K562 (cell line): ENCODE measurements at regions not wholly inside any gene's neighbourhood (a gene's known extent, or its start where the extent isn't known, plus 50 kb on each side); places are given as distances from the start of the nearest gene placed in this dataset.
A peak's percentile ranks its signal among the peaks of the same experiment; 100 is the strongest.

Experiments used
- HIVEP1 ChIP-seq: fragments of 250-450 bp; sonication (Bioruptor Pico); IDR thresholded peaks from 2 replicates; pipeline ENCODE4 v1.4.0; 2020; ENCODE audit warnings: mild to moderate bottlenecking
- HMBOX1 ChIP-seq: sonication (generic); IDR thresholded peaks from 2 replicates; pipeline ENCODE4 v1.6.1; 2016
- KLF1 ChIP-seq: fragments of 450-650 bp; IDR thresholded peaks from 2 replicates; pipeline ENCODE4 v1.6.1; 2016; ENCODE audit warnings: missing genetic modification characterization, missing compliant biosample characterization
- KLF16 ChIP-seq: IDR thresholded peaks from 2 replicates; pipeline ENCODE4 v1.6.1; 2016; ENCODE audit warnings: antibody characterized with exemption
- MYNN ChIP-seq, 2 experiments: sonication (generic); formaldehyde crosslinking in 1 of 2; IDR thresholded peaks; 2 replicates each; pipeline versions ENCODE4 v1.5.0 to v1.6.1; 2016 to 2020; ENCODE audit warnings: antibody characterized with exemption in 1 of 2, missing genetic modification reagents in 1 of 2
- NELFE ChIP-seq: IDR thresholded peaks from 2 replicates; pipeline ENCODE4 v1.6.1; 2011; ENCODE audit warnings: mild to moderate bottlenecking; ENCODE audit not compliant: insufficient read depth, insufficient read length
- VEZF1 ChIP-seq: fragments of 200-800 bp; sonication (Bioruptor generic); IDR thresholded peaks from 2 replicates; pipeline ENCODE4 v1.6.1; 2017; ENCODE audit warnings: missing genetic modification characterization, missing compliant biosample characterization
- ZBTB40 ChIP-seq, 2 experiments: fragments of 450-650 bp in 1 of 2; sonication (generic) in 1 of 2; formaldehyde crosslinking in 1 of 2; IDR thresholded peaks; 2 replicates each; pipeline versions ENCODE4 v1.7.1 to v1.9.0; 2016 to 2022; ENCODE audit warnings: inconsistent platforms in 1 of 2, mild to moderate bottlenecking in 1 of 2, missing genetic modification reagents in 1 of 2
- ZKSCAN1 ChIP-seq: fragments of 150-350 bp; IDR thresholded peaks from 2 replicates; pipeline ENCODE4 v1.6.1; 2016; ENCODE audit warnings: low read depth, low read length
- ZNF212 ChIP-seq: fragments of 450-650 bp; formaldehyde crosslinking; IDR thresholded peaks from 2 replicates; pipeline ENCODE4 v1.4.0; 2020; ENCODE audit warnings: mild to moderate bottlenecking
- ZNF354B ChIP-seq: fragments of 250-450 bp; sonication (Bioruptor Pico); IDR thresholded peaks from 2 replicates; pipeline ENCODE4 v1.4.0; 2020
- ZNF609 ChIP-seq: sonication (generic); formaldehyde crosslinking; IDR thresholded peaks from 2 replicates; pipeline ENCODE4 v1.8.1; 2023; ENCODE audit warnings: missing genetic modification reagents, mild to moderate bottlenecking, borderline replicate concordance

- TF ChIP-seq VEZF1 (CRISPR knock-in tag) (peak; percentile 79), ZNF212 (CRISPR knock-in tag) (no peak), ZBTB40 (IDR thresholded peaks at IDR 0.05) (no peak), ZBTB40 (CRISPR knock-in tag; IDR thresholded peaks at IDR 0.05) (no peak), KLF16 (peak; percentile 89), ZNF609 (CRISPR knock-in tag) (no peak), ZNF354B (CRISPR knock-in tag) (no peak), NELFE (no peak), MYNN (IDR thresholded peaks at IDR 0.05) (0 out of 2 replicates have a peak, but pooled peaks have one; percentile 34), MYNN (CRISPR knock-in tag; IDR thresholded peaks at IDR 0.05) (no peak), KLF1 (no peak), ZKSCAN1 (no peak), HMBOX1 (0 out of 2 replicates have a peak, but pooled peaks have one; percentile 15), HIVEP1 (CRISPR knock-in tag) (no peak)
Measured at GRCh38 chr13:50613356-50613831, 230.1 kb downstream of the DLEU7 start (continued).
